HL-60 (cell line): ENCODE measurements at regions not wholly inside any gene's neighbourhood (a gene's known extent, or its start where the extent isn't known, plus 50 kb on each side); places are given as distances from the start of the nearest gene placed in this dataset.

Experiments used
- GABPA ChIP-seq: IDR thresholded peaks from 2 replicates; pipeline ENCODE4 v1.6.1; 2012; ENCODE audit warnings: low read depth
- TF ChIP-seq, protein P1 (sequence below): IDR thresholded peaks from one replicate; pipeline ENCODE4 v1.5.1; 2011; ENCODE audit warnings: low read length, control low read depth, inconsistent platforms; ENCODE audit not compliant: insufficient read depth

DNA sequence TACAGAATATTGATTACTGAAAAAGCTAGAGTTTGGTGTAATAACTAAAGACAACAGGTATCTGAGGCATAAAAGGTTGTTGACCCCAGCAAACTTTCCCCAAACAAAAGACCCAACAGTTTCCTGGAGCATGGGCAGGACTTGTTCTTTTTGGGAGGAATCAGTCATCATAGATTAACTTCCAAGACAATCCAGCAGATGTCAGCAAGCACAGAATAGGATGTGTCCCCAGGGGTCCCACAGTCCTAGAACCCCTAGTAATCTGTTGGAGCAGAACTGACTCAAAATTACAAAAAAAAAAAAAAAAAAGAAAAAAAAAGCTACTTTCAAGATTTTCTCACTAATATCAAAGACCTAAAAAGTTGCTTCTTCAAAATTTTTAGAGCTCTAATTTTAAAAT, 564.7 kb upstream of the SLC39A10 start:
- TF ChIP-seq, protein P1, sequence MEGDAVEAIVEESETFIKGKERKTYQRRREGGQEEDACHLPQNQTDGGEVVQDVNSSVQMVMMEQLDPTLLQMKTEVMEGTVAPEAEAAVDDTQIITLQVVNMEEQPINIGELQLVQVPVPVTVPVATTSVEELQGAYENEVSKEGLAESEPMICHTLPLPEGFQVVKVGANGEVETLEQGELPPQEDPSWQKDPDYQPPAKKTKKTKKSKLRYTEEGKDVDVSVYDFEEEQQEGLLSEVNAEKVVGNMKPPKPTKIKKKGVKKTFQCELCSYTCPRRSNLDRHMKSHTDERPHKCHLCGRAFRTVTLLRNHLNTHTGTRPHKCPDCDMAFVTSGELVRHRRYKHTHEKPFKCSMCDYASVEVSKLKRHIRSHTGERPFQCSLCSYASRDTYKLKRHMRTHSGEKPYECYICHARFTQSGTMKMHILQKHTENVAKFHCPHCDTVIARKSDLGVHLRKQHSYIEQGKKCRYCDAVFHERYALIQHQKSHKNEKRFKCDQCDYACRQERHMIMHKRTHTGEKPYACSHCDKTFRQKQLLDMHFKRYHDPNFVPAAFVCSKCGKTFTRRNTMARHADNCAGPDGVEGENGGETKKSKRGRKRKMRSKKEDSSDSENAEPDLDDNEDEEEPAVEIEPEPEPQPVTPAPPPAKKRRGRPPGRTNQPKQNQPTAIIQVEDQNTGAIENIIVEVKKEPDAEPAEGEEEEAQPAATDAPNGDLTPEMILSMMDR: no peak
- no peak for TF ChIP-seq GABPA
